Activated naive CD4-positive, alpha-beta T cell treated with Interleukin-2 at 50 U/mL for 16 hours (primary cell): ENCODE measurements at regions not wholly inside any gene's neighbourhood (a gene's known extent, or its start where the extent isn't known, plus 50 kb on each side); places are given as distances from the start of the nearest gene placed in this dataset.
"Not testable (repeated sequence)": the region's sequence is repeated elsewhere in the genome, so short reads cannot be mapped to it uniquely, and the experiment has no call there.

Experiments
- DNase-seq: peaks from one replicate; pipeline ENCODE4 v3.0.0-alpha.2; 2020

- DNase-seq, result no peak
Measured at GRCh38 chr9:87160148-87161102, 213.1 kb upstream of the GAS1 start.

GRCh38 chr9:87167161-87167560 is 219.9 kb upstream of the GAS1 start:
- no peak for DNase-seq

GRCh38 chr9:87167582-87167981 is 220.3 kb upstream of the GAS1 start:
- DNase-seq, result no peak

- no peak for DNase-seq
Measured at GRCh38 chr9:87178302-87178701, 231.0 kb upstream of the GAS1 start.

- no peak for DNase-seq
Measured at GRCh38 chr9:87179553-87180340, 232.4 kb upstream of the GAS1 start.

GRCh38 chr9:87180361-87180760 is 233.1 kb upstream of the GAS1 start:
- DNase-seq, result no peak

- no peak for DNase-seq
Measured at GRCh38 chr9:87180841-87181240, 233.5 kb upstream of the GAS1 start.

GRCh38 chr9:87181670-87182069 is 234.4 kb upstream of the GAS1 start:
- DNase-seq, result no peak

- no peak for DNase-seq
Measured at GRCh38 chr9:87184956-87185642, 237.8 kb upstream of the GAS1 start.

- DNase-seq, result no peak
Measured at GRCh38 chr9:87187656-87188055, 240.3 kb upstream of the GAS1 start.

GRCh38 chr9:87189006-87189405 is 241.7 kb upstream of the GAS1 start:
- no peak for DNase-seq

- DNase-seq, result no peak
Measured at GRCh38 chr9:87193151-87193550, 245.8 kb upstream of the GAS1 start.

GRCh38 chr9:87193925-87194868 is 246.9 kb upstream of the GAS1 start:
- DNase-seq, result no peak

- no peak for DNase-seq
Measured at GRCh38 chr9:87195306-87195705, 248.0 kb upstream of the GAS1 start.

GRCh38 chr9:87197349-87198130 is 250.2 kb upstream of the GAS1 start:
- DNase-seq, result no peak

- no peak for DNase-seq
Measured at GRCh38 chr9:87198716-87199115, 251.4 kb upstream of the GAS1 start.

- no peak for DNase-seq
Measured at GRCh38 chr9:87199278-87199677, 252.0 kb upstream of the GAS1 start.

- DNase-seq, result no peak
Measured at GRCh38 chr9:87199782-87200181, 252.5 kb upstream of the GAS1 start.

- DNase-seq, result no peak
Measured at GRCh38 chr9:87201351-87201751, 254.0 kb upstream of the GAS1 start.

GRCh38 chr9:87206064-87206661 is 258.9 kb upstream of the GAS1 start:
- DNase-seq, result no peak

- not testable (repeated sequence) for DNase-seq
Measured at GRCh38 chr9:87210658-87211057, 263.4 kb upstream of the GAS1 start.
